Upper lobe of left lung (tissue), 6 donors: ENCODE measurements at regions not wholly inside any gene's neighbourhood (a gene's known extent, or its start where the extent isn't known, plus 50 kb on each side); places are given as distances from the start of the nearest gene placed in this dataset.

Experiments
- ATAC-seq, 2 donors: fragments of 200-7000 bp; cut with Tn5 transposase; one replicate each; pipeline ENCODE4 v1.9.1; 2022; ENCODE audit warnings: mild to moderate bottlenecking in 2 of 2, moderate library complexity in 2 of 2; ENCODE audit not compliant: low FRiP score in 2 of 2
- DNase-seq, 2 donors: peaks; one replicate each; pipeline ENCODE4 v3.0.0-alpha.2; 2019 to 2020
- H3K27ac ChIP-seq, 4 donors: fragments of 200-600 bp; sonication (generic); one replicate each; pipeline ENCODE4 v1.5.1; 2016 to 2019
- H3K27me3 ChIP-seq, 4 donors: fragments of 200-600 bp; sonication (generic); one replicate each; pipeline ENCODE4 v1.5.1; 2017 to 2019
- H3K36me3 ChIP-seq, 4 donors: fragments of 200-600 bp; sonication (generic); one replicate each; pipeline ENCODE4 v1.5.1; 2016 to 2019
- H3K4me1 ChIP-seq, 4 donors: fragments of 200-600 bp; sonication (generic); one replicate each; pipeline ENCODE4 v1.5.1; 2018 to 2019
- H3K4me3 ChIP-seq, 4 donors: fragments of 200-600 bp; sonication (generic); one replicate each; pipeline ENCODE4 v1.5.1; 2017 to 2019; ENCODE audit warnings: mild to moderate bottlenecking in 2 of 4, moderate library complexity in 1 of 4
- H3K9me3 ChIP-seq, 4 donors: fragments of 200-600 bp; sonication (generic); one replicate each; pipeline ENCODE4 v1.5.1; 2018 to 2019
- EP300 ChIP-seq, 4 donors: sonication (generic); formaldehyde crosslinking; IDR thresholded peaks; one replicate each; pipeline ENCODE4 v1.5.1; 2017; ENCODE audit warnings: antibody characterized with exemption in 4 of 4, control low read depth in 2 of 4
- POLR2A ChIP-seq, 4 donors: fragments of 450-650 bp; IDR thresholded peaks; one replicate each; pipeline ENCODE4 v1.5.1; 2016 to 2017; ENCODE audit warnings: antibody characterized with exemption in 4 of 4, mild to moderate bottlenecking in 2 of 4
- POLR2AphosphoS5 ChIP-seq, 2 donors: sonication (generic); formaldehyde crosslinking; IDR thresholded peaks; one replicate each; pipeline ENCODE4 v1.5.1; 2017; ENCODE audit warnings: antibody characterized with exemption in 2 of 2
- WGBS, 2 donors: methylation state at CpG; one replicate each; pipeline ENCODE4 v1.1.5; 2017 to 2018; 5-methylcytosine and 5-hydroxymethylcytosine counted together
- TF ChIP-seq, protein P1 (sequence below), 6 experiments: fragments of 450-650 bp in 4 of 6; fragments of 200-600 bp in 2 of 6; sonication (generic) in 2 of 6; IDR thresholded peaks; one replicate each; pipeline ENCODE4 v1.5.1; 2016 to 2019; ENCODE audit warnings: antibody characterized with exemption in 6 of 6
- donor health status: DM: no; HTN: no; CAD: no; lungs with moderate emphysema.
- donor health status: DM: no; HTN: yes; CAD: no; lungs with severe emphysema.

DNA sequence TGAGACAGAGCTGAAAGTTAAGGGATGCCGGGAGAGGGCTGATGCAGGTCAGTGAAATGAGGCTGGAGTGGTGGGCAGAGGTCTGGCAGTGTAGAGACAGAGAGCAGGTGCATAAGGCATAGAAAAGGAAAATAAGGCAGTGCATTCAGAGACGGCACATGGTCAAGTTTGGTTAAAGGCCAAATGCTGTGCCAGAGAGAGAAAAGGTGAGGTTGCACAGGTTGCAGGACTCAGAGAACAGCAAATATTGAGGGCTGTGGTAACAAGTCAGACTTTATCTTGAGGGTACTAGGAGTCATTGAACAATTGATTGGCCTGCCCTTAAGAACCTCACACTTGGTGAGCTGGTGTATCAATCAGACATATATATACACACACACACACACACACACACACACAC is 102.9 kb upstream of the TSHZ2 start:
- Histone ChIP-seq H3K36me3 (no peaks in the 10 kb centered on the region), H3K4me3 (no peak overlapping the region), H3K9me3 (no peaks in the 10 kb centered on the region), H3K27me3 (no peaks in the 10 kb centered on the region), H3K4me1 (no peaks in the 10 kb centered on the region), H3K27ac (no peak overlapping the region)
- DNase-seq (no peak), ATAC-seq (no peak)
- TF ChIP-seq POLR2A (IDR thresholded peaks at IDR 0.05): no peak
- no peak for TF ChIP-seq EP300 (IDR thresholded peaks at IDR 0.05)
- TF ChIP-seq, protein P1, sequence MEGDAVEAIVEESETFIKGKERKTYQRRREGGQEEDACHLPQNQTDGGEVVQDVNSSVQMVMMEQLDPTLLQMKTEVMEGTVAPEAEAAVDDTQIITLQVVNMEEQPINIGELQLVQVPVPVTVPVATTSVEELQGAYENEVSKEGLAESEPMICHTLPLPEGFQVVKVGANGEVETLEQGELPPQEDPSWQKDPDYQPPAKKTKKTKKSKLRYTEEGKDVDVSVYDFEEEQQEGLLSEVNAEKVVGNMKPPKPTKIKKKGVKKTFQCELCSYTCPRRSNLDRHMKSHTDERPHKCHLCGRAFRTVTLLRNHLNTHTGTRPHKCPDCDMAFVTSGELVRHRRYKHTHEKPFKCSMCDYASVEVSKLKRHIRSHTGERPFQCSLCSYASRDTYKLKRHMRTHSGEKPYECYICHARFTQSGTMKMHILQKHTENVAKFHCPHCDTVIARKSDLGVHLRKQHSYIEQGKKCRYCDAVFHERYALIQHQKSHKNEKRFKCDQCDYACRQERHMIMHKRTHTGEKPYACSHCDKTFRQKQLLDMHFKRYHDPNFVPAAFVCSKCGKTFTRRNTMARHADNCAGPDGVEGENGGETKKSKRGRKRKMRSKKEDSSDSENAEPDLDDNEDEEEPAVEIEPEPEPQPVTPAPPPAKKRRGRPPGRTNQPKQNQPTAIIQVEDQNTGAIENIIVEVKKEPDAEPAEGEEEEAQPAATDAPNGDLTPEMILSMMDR (IDR thresholded peaks at IDR 0.05): no peak
- TF ChIP-seq POLR2AphosphoS5 (IDR thresholded peaks at IDR 0.05): no peak
- WGBS, 2 donors: 84 to 94% methylated on average over 2 of the region's 2 CpGs

DNA sequence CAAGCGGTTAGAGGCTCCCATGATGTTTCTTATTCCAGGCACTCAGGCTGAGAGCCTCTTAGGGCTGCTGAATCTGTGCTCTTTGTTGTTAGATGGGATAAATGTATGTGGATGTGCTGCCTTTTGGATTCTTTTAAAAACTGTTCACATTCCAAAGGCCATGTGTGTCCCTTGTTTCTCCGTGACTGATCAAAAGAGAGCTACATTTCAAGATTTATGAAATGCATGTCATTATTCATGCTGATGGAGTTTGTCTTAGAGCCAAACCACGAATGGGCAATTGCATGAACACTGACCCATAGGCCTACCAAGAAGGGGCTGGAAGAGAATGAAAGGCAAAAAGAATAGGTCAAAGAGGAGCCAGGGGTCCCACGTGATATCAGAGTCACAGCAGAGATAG is 104.9 kb upstream of the TSHZ2 start:
- no peak for ATAC-seq
- Histone ChIP-seq H3K36me3 (no peaks in the 10 kb centered on the region), H3K27me3 (no peaks in the 10 kb centered on the region), H3K4me3 (no peak overlapping the region), H3K27ac (no peak overlapping the region), H3K4me1 (no peaks in the 10 kb centered on the region), H3K9me3 (no peaks in the 10 kb centered on the region)
- WGBS, 2 donors: 65 to 71% methylated on average over 4 of the region's 4 CpGs
- DNase-seq: no peak
- TF ChIP-seq EP300 (IDR thresholded peaks at IDR 0.05): no peak
- TF ChIP-seq POLR2A (IDR thresholded peaks at IDR 0.05): no peak
- TF ChIP-seq, protein P1 (IDR thresholded peaks at IDR 0.05): no peak
- no peak for TF ChIP-seq POLR2AphosphoS5 (IDR thresholded peaks at IDR 0.05)

DNA sequence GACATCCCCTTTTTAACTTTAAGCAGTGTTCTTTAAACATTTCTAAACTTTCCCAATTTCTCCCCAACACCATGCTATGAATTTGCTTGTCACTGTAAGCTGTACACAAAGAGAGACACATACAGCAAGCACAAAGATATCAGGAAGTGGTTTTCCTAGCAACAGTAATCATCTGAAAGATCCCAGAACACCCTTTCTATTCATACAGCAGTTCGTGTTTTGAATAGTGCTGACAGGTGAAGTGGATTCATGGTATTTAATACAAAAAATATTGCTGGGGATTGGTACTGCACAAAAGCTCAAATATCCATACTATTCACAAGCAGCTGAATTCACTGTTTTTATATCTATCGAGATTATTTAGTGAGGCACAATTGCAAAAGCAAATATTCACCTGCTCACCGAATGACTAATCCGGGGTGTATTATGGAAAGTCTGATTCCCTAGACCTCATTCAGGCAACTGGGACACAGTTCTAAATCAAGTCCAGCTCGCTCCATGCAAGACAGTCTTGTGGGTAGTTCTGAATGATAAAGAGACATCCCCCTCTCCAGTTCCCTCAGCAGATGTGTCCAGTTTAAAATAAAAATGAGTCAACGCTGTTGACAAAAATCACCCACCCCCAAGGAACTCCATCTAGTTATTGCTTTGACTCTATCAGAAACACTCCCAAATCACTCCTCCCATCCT is 107.1 kb upstream of the TSHZ2 start:
- 62 to 71% methylated on average over 6 of the region's 6 CpGs for WGBS, 2 donors
- no peaks in the 10 kb centered on the region for H3K27me3 ChIP-seq
- ATAC-seq (no peak), DNase-seq (no peak)
- no peak overlapping the region for H3K27ac ChIP-seq
- H3K4me3 ChIP-seq: no peak overlapping the region
- H3K9me3 ChIP-seq: no peaks in the 10 kb centered on the region
- TF ChIP-seq POLR2A (IDR thresholded peaks at IDR 0.05): no peak
- TF ChIP-seq POLR2AphosphoS5 (IDR thresholded peaks at IDR 0.05): no peak
- TF ChIP-seq, protein P1 (IDR thresholded peaks at IDR 0.05): no peak
- no peak for TF ChIP-seq EP300 (IDR thresholded peaks at IDR 0.05)
- no peaks in the 10 kb centered on the region for H3K4me1 ChIP-seq
- no peaks in the 10 kb centered on the region for H3K36me3 ChIP-seq

DNA sequence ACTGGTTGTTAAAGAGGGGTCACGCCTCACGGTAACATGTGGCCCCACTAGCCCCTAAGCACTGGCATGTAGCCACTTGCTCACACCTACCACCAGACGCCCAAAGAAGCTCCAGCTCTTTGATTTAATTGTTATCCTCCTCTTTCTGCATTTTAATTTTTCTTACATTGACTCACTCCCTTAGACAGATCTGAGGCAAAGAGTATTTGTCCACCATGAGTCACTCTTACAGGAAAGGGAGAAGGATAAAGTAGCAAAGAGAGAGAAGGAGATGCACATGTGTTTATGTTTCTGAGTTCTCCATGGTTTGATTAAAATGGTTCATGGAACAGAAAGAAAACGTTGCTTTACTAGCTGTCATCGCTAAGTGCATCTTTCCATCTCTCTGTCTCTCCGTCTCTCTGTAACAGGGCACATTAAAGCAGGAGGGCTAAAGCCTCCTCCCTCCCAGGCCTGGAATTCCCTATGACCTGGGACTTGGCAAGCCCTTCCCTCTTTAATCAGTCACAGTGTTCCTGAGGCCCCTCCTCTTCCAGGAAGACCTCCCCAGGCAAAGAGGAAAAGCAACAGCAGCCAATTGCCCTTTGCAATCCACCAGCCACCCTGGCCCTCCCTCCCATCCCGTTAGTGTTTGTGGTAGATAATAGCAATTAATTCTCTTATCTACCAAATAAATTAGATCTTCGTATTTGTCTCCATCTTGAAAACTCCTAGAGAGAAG is 112.8 kb upstream of the TSHZ2 start:
- no peaks in the 10 kb centered on the region for H3K4me1 ChIP-seq
- no peak overlapping the region for H3K4me3 ChIP-seq
- WGBS, 2 donors: 58 to 61% methylated on average over 8 of the region's 8 CpGs
- H3K27ac ChIP-seq: no peak overlapping the region
- ATAC-seq: peak in 1 of 2 donors; percentile 79
- H3K36me3 ChIP-seq: no peaks in the 10 kb centered on the region
- no peak for DNase-seq
- H3K27me3 ChIP-seq: no peaks in the 10 kb centered on the region
- no peaks in the 10 kb centered on the region for H3K9me3 ChIP-seq
- TF ChIP-seq, protein P1 (IDR thresholded peaks at IDR 0.05): no peak
- TF ChIP-seq POLR2AphosphoS5 (IDR thresholded peaks at IDR 0.05) (no peak), POLR2A (IDR thresholded peaks at IDR 0.05) (no peak), EP300 (IDR thresholded peaks at IDR 0.05) (no peak)
